ENCODE measurements at regions not wholly inside any gene's neighbourhood (a gene's known extent, or its start where the extent isn't known, plus 50 kb on each side); places are given as distances from the start of the nearest gene placed in this dataset.

- H3K36me3 ChIP-seq (ENCODE audit: insufficient read depth, low read length): no peaks in the 10 kb centered on the region
- TF ChIP-seq FOXP2 (optimal IDR thresholded peaks at IDR 0.05; ENCODE audit: control extremely low read depth, extremely low read length, insufficient read depth) (no peak), POLR2AphosphoS5 (IDR thresholded peaks at IDR 0.05; ENCODE audit: borderline replicate concordance, low read depth, low read length) (no peak), EZH2 (IDR thresholded peaks at IDR 0.05) (no peak)
- H3K9ac ChIP-seq (ENCODE audit: insufficient read length): no peak overlapping the region
- no peak for DNase-seq (ENCODE audit: low read depth, low spot score)
- no peaks in the 10 kb centered on the region for H3K9me3 ChIP-seq (ENCODE audit: low read depth, low read length)
- no peak overlapping the region for H3K27ac ChIP-seq
- H3K4me3 ChIP-seq: no peak overlapping the region
These were observed 286.8 kb upstream of the FSTL5 start for GRCh38 chr4:162450531-162451035.

- TF ChIP-seq EZH2 (IDR thresholded peaks at IDR 0.05) (no peak), FOXP2 (optimal IDR thresholded peaks at IDR 0.05; ENCODE audit: control extremely low read depth, extremely low read length, insufficient read depth) (no peak), POLR2AphosphoS5 (IDR thresholded peaks at IDR 0.05; ENCODE audit: borderline replicate concordance, low read depth, low read length) (no peak)
These were observed 279.7 kb upstream of the FSTL5 start for GRCh38 chr4:162443510-162443909.

GRCh38 chr4:162442128-162442527 lies 278.3 kb upstream of the FSTL5 start:
- H3K9ac ChIP-seq (ENCODE audit: insufficient read length): no peak overlapping the region
- H3K9me3 ChIP-seq (ENCODE audit: low read depth, low read length): no peaks in the 10 kb centered on the region
- no peak for DNase-seq (ENCODE audit: low read depth, low spot score)
- H3K4me3 ChIP-seq: no peak overlapping the region
- no peaks in the 10 kb centered on the region for H3K36me3 ChIP-seq (ENCODE audit: insufficient read depth, low read length)
- H3K27ac ChIP-seq: no peak overlapping the region
- TF ChIP-seq FOXP2 (optimal IDR thresholded peaks at IDR 0.05; ENCODE audit: control extremely low read depth, extremely low read length, insufficient read depth) (no peak), EZH2 (IDR thresholded peaks at IDR 0.05) (no peak), POLR2AphosphoS5 (IDR thresholded peaks at IDR 0.05; ENCODE audit: borderline replicate concordance, low read depth, low read length) (no peak)

More at GRCh38 chr4:162443510-162443909, 279.7 kb upstream of the FSTL5 start:
- H3K4me3 ChIP-seq: no peak overlapping the region
- no peaks in the 10 kb centered on the region for H3K9me3 ChIP-seq (ENCODE audit: low read depth, low read length)
- no peak overlapping the region for H3K27ac ChIP-seq
- DNase-seq (ENCODE audit: low read depth, low spot score): no peak
- no peaks in the 10 kb centered on the region for H3K36me3 ChIP-seq (ENCODE audit: insufficient read depth, low read length)
- no peak overlapping the region for H3K9ac ChIP-seq (ENCODE audit: insufficient read length)

DNA sequence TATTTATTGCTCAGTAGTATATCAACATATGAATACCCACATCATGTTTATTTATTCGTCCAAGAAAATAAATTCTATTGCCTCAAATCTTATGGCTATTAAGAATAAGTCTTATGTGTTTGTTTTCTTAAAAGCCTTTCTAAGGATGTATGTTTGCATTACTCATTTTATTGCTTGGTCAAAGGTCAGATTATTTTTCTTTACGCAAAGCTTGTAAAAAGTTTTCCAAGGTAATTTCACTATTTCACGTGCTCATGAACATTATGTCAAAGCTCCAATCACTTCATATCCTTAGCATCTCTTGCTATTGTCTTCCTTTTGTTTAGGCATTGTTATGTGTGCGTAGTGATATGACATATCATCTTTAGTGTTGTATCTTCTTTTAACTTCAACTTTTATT lies 258.5 kb upstream of the FSTL5 start:
- Histone ChIP-seq H3K27ac (no peak overlapping the region), H3K9me3 (ENCODE audit: low read depth, low read length) (no peaks in the 10 kb centered on the region), H3K9ac (ENCODE audit: insufficient read length) (no peak overlapping the region), H3K36me3 (ENCODE audit: insufficient read depth, low read length) (no peaks in the 10 kb centered on the region), H3K4me3 (no peak overlapping the region)
- TF ChIP-seq EZH2 (IDR thresholded peaks at IDR 0.05) (no peak), POLR2AphosphoS5 (IDR thresholded peaks at IDR 0.05; ENCODE audit: borderline replicate concordance, low read depth, low read length) (no peak), FOXP2 (optimal IDR thresholded peaks at IDR 0.05; ENCODE audit: control extremely low read depth, extremely low read length, insufficient read depth) (no peak)
- DNase-seq (ENCODE audit: low read depth, low spot score): no peak

DNA sequence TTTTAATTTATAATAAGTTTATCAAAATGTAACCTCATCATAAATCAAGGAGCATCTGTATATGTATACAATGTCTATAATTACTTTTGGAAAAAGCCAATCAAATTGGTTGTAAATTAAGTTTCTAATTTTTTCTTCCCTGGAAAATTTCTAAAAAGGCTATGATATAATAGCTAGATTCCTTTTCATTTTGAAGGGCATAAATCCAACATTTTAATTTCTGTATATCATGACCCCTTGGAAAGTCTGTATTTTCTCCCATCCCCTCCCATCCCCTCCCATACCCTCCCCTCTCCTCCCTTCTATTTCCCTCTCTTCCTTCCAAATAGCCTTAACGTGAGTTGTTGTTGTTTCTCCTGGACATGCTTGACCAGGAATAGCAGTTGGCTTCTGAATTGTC lies 247.1 kb upstream of the FSTL5 start:
- H3K36me3 ChIP-seq (ENCODE audit: insufficient read depth, low read length): no peaks in the 10 kb centered on the region
- H3K27ac ChIP-seq: no peak overlapping the region
- H3K4me3 ChIP-seq: no peak overlapping the region
- DNase-seq (ENCODE audit: low read depth, low spot score): no peak
- no peak overlapping the region for H3K9ac ChIP-seq (ENCODE audit: insufficient read length)
- no peaks in the 10 kb centered on the region for H3K9me3 ChIP-seq (ENCODE audit: low read depth, low read length)
- no peak for TF ChIP-seq POLR2AphosphoS5 (IDR thresholded peaks at IDR 0.05; ENCODE audit: borderline replicate concordance, low read depth, low read length)
- TF ChIP-seq FOXP2 (optimal IDR thresholded peaks at IDR 0.05; ENCODE audit: control extremely low read depth, extremely low read length, insufficient read depth): no peak

- TF ChIP-seq POLR2AphosphoS5 (IDR thresholded peaks at IDR 0.05; ENCODE audit: borderline replicate concordance, low read depth, low read length): no peak
- TF ChIP-seq EZH2 (IDR thresholded peaks at IDR 0.05): no peak
- TF ChIP-seq FOXP2 (optimal IDR thresholded peaks at IDR 0.05; ENCODE audit: control extremely low read depth, extremely low read length, insufficient read depth): no peak
- DNase-seq (ENCODE audit: low read depth, low spot score): no peak
- no peak overlapping the region for H3K27ac ChIP-seq
- no peaks in the 10 kb centered on the region for H3K9me3 ChIP-seq (ENCODE audit: low read depth, low read length)
- H3K4me3 ChIP-seq: no peak overlapping the region
- no peaks in the 10 kb centered on the region for H3K36me3 ChIP-seq (ENCODE audit: insufficient read depth, low read length)
- no peak overlapping the region for H3K9ac ChIP-seq (ENCODE audit: insufficient read length)
These were observed 245.2 kb upstream of the FSTL5 start for GRCh38 chr4:162409048-162409447.

- no peak overlapping the region for H3K4me3 ChIP-seq
- no peak overlapping the region for H3K9ac ChIP-seq (ENCODE audit: insufficient read length)
- no peak for DNase-seq (ENCODE audit: low read depth, low spot score)
These were observed 244.5 kb upstream of the FSTL5 start for GRCh38 chr4:162408309-162408708.

DNA sequence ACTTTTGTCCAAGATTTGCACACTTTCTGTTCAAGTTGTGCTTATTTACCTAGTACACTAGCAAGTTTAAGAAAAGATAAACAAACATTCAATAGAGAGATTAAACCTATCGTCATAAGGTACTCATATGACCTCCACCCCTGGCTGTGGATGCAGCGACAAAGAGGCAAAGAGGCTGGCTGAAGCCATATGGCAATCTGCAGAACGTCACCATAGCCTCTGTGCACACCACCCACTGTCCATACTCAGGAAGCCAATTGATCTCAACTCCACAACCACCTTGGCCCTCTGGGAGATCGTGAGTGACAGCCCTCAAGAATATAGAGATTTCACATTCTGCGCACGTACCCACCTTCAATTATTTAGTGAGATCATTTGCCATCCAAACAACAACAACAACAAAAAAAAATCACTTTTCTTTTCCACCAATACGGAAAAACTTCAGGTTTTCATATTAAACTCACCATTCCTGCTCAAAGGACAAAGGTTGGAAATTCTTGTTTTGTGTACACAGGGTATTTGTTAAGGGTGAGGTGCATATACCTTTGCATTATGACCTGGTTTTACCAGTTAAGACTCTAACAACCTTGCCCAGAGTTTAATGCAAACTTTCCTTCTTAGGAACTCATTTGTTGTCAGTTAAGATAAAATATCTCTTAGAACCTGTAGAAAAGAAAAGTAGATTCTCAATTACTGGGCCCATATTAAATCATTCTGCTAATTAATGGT lies 243.0 kb upstream of the FSTL5 start:
- Histone ChIP-seq H3K9ac (ENCODE audit: insufficient read length) (no peak overlapping the region), H3K9me3 (ENCODE audit: low read depth, low read length) (no peaks in the 10 kb centered on the region), H3K4me3 (no peak overlapping the region), H3K27ac (no peak overlapping the region), H3K36me3 (ENCODE audit: insufficient read depth, low read length) (no peaks in the 10 kb centered on the region)
- DNase-seq (ENCODE audit: low read depth, low spot score): no peak
- TF ChIP-seq POLR2AphosphoS5 (IDR thresholded peaks at IDR 0.05; ENCODE audit: borderline replicate concordance, low read depth, low read length): no peak
- no peak for TF ChIP-seq FOXP2 (optimal IDR thresholded peaks at IDR 0.05; ENCODE audit: control extremely low read depth, extremely low read length, insufficient read depth)
- TF ChIP-seq EZH2 (IDR thresholded peaks at IDR 0.05): no peak

More at GRCh38 chr4:162408309-162408708, 244.5 kb upstream of the FSTL5 start:
- Histone ChIP-seq H3K27ac (no peak overlapping the region), H3K36me3 (ENCODE audit: insufficient read depth, low read length) (no peaks in the 10 kb centered on the region), H3K9me3 (ENCODE audit: low read depth, low read length) (no peaks in the 10 kb centered on the region)
- TF ChIP-seq FOXP2 (optimal IDR thresholded peaks at IDR 0.05; ENCODE audit: control extremely low read depth, extremely low read length, insufficient read depth) (no peak), POLR2AphosphoS5 (IDR thresholded peaks at IDR 0.05; ENCODE audit: borderline replicate concordance, low read depth, low read length) (no peak)

All from SK-N-MC (cell line).